CD4-positive, CD25-positive, alpha-beta regulatory T cell (primary cell): ENCODE measurements at regions not wholly inside any gene's neighbourhood (a gene's known extent, or its start where the extent isn't known, plus 50 kb on each side); places are given as distances from the start of the nearest gene placed in this dataset.

ENCODE experiments used
- ATAC-seq, 2 donors: fragments of 150-1000 bp; cut with Tn5 transposase; one replicate each; pipeline ENCODE4 v1.10.0; 2021; ENCODE audit warnings: low read depth in 2 of 2, moderate number of reproducible peaks in 2 of 2, moderate library complexity in 1 of 2
- DNase-seq, 3 donors: peaks; one replicate each; pipeline versions ENCODE4 v3.0.0 to v3.0.0-alpha.2; 2012 to 2022; ENCODE audit warnings: mixed read lengths in 1 of 3
- H3K27ac ChIP-seq: one replicate; pipeline ENCODE4 v1.7.0; 2013; ENCODE audit warnings: mild to moderate bottlenecking, low read length; ENCODE audit not compliant: insufficient read depth, poor library complexity, severe bottlenecking
- H3K27me3 ChIP-seq: one replicate; pipeline ENCODE4 v1.7.0; 2013; ENCODE audit warnings: low read length; ENCODE audit not compliant: control insufficient read depth, insufficient read depth
- H3K36me3 ChIP-seq: one replicate; pipeline ENCODE4 v1.7.0; 2013; ENCODE audit warnings: mild to moderate bottlenecking, low read length, moderate library complexity; ENCODE audit not compliant: control insufficient read depth, insufficient read depth
- H3K4me1 ChIP-seq: 2 replicates; pipeline ENCODE4 v1.7.0; 2013; ENCODE audit warnings: mild to moderate bottlenecking, low read length; ENCODE audit not compliant: insufficient read depth, control insufficient read depth, poor library complexity, severe bottlenecking
- H3K4me3 ChIP-seq: one replicate; pipeline ENCODE4 v1.7.0; 2013; ENCODE audit warnings: low read depth, mild to moderate bottlenecking, low read length, moderate library complexity
- H3K9me3 ChIP-seq, 2 experiments: 1 replicate in 1 of 2; 2 replicates in 1 of 2; pipeline ENCODE4 v1.7.0; 2013; ENCODE audit warnings: low read length in 2 of 2, mild to moderate bottlenecking in 1 of 2, moderate library complexity in 1 of 2; ENCODE audit not compliant: control insufficient read depth in 2 of 2
- H3K27ac Mint-ChIP-seq, 3 donors: one replicate each; pipeline ENCODE4 v1.8.0; 2020 to 2022; ENCODE audit warnings: mild to moderate bottlenecking in 3 of 3, mixed read lengths in 3 of 3, moderate library complexity in 2 of 3
- H3K27me3 Mint-ChIP-seq: one replicate; pipeline ENCODE4 v1.8.0; 2022; ENCODE audit warnings: mild to moderate bottlenecking, mixed read lengths
- H3K36me3 Mint-ChIP-seq: one replicate; pipeline ENCODE4 v1.8.0; 2020; ENCODE audit warnings: mixed read lengths
- H3K4me1 Mint-ChIP-seq, 4 donors: one replicate each; pipeline ENCODE4 v1.8.0; 2020 to 2022; ENCODE audit warnings: mixed read lengths in 4 of 4, mild to moderate bottlenecking in 1 of 4
- H3K4me3 Mint-ChIP-seq, 4 donors: one replicate each; pipeline ENCODE4 v1.8.0; 2020 to 2022; ENCODE audit warnings: mild to moderate bottlenecking in 4 of 4, mixed read lengths in 4 of 4, moderate library complexity in 3 of 4
- H3K9me3 Mint-ChIP-seq, 7 donors: one replicate each; pipeline ENCODE4 v1.8.0; 2020 to 2022; ENCODE audit warnings: mixed read lengths in 7 of 7, mild to moderate bottlenecking in 3 of 7, moderate library complexity in 2 of 7

DNA sequence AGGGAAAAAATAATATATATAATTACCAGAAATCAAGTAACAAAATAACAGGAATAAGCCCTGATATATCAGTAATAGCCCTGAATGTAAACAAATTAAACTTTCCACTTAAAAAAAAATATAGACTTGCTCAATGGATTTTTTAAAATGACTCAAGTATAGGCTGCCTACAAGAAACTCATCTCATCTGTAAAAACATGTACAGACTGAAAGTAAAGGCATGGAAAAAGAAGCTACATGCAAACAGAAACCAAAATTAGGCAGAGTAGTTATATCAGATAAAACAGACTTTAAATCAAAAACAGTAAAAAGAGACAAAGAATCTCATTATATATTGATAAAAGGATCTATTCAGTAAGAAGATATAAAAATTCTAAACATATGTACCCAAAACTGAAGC, 82.4 kb upstream of the STT3B start:
- peaks cover 0 to 13% (median 0%) of the 10 kb centered on the region in 7 donors for H3K9me3 Mint-ChIP-seq
- Histone ChIP-seq H3K27me3 (no peaks in the 10 kb centered on the region), H3K9me3 (peaks cover 2 to 5% of the 10 kb centered on the region in 2 experiments), H3K4me3 (no peak overlapping the region), H3K36me3 (no peaks in the 10 kb centered on the region), H3K4me1 (no peaks in the 10 kb centered on the region), H3K27ac (no peak overlapping the region)
- H3K27me3 Mint-ChIP-seq = peaks cover 3% of the 10 kb centered on the region
- peaks cover 0 to 9% (median 4%) of the 10 kb centered on the region in 4 donors for H3K4me1 Mint-ChIP-seq
- DNase-seq (peak in 1 of 3 donors; percentile 31), ATAC-seq (no peak)
- H3K4me3 Mint-ChIP-seq = no peak overlapping the region
- H3K36me3 Mint-ChIP-seq = peaks cover 6% of the 10 kb centered on the region
- H3K27ac Mint-ChIP-seq = no peak overlapping the region

DNA sequence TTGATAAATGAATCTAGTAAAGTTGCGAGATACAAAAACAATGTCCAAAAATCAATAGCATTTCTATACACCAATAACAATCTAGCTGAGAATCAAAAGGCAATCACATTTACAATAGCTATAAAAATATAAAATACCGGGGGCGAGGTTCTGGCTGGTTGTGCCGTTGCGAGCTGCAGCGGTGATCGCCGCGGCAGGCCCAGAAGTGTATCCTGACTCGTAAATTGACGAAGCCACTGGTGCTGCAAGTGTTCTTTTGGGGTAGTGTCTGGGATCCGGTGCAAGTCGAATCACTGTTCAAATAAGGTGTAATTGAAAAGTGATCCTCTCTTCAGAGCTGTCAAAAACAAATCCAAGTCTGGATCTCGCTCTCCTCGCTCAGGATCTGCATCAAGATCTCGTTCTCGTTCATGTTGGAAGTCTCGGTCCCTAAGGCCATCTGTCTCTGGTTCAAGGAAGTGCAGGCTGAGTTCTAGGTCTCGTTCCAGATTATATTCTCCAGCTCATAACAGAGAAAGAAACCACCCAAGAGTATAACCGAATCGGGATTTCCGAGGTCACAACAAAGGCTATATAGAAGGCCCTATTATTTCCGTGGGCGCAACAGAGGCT, 80.1 kb upstream of the STT3B start:
- Histone ChIP-seq H3K27ac (no peak overlapping the region), H3K4me1 (no peaks in the 10 kb centered on the region), H3K9me3 (peaks cover 2 to 5% of the 10 kb centered on the region in 2 experiments), H3K4me3 (no peak overlapping the region), H3K36me3 (no peaks in the 10 kb centered on the region), H3K27me3 (no peaks in the 10 kb centered on the region)
- Mint-ChIP-seq H3K4me1 (peaks cover 0 to 9% (median 4%) of the 10 kb centered on the region in 4 donors), H3K9me3 (peaks cover 0 to 16% (median 0%) of the 10 kb centered on the region in 7 donors), H3K4me3 (no peak overlapping the region), H3K27ac (no peak overlapping the region), H3K27me3 (peaks cover 4% of the 10 kb centered on the region), H3K36me3 (peaks cover 6% of the 10 kb centered on the region)
- ATAC-seq (no peak), DNase-seq (no peak)

GRCh38 chr3:31453430-31453829, 79.3 kb upstream of the STT3B start:
- no peaks in the 10 kb centered on the region for H3K4me1 ChIP-seq
- H3K4me1 Mint-ChIP-seq = peaks cover 0 to 9% (median 4%) of the 10 kb centered on the region in 4 donors
- no peaks in the 10 kb centered on the region for H3K27me3 ChIP-seq
- peaks cover 0 to 16% (median 1%) of the 10 kb centered on the region in 7 donors for H3K9me3 Mint-ChIP-seq
- no peak overlapping the region for H3K27ac Mint-ChIP-seq
- H3K36me3 Mint-ChIP-seq = peaks cover 6% of the 10 kb centered on the region
- H3K27me3 Mint-ChIP-seq = peaks cover 4% of the 10 kb centered on the region
- no peak for ATAC-seq
- H3K4me3 Mint-ChIP-seq = no peak overlapping the region
- H3K27ac ChIP-seq = no peak overlapping the region
- peaks cover 2 to 5% of the 10 kb centered on the region in 2 experiments for H3K9me3 ChIP-seq
- H3K4me3 ChIP-seq = no peak overlapping the region
- DNase-seq = no peak
- H3K36me3 ChIP-seq = no peaks in the 10 kb centered on the region

GRCh38 chr3:31455524-31455923, 77.2 kb upstream of the STT3B start:
- Mint-ChIP-seq H3K4me3 (no peak overlapping the region), H3K27me3 (peaks cover 4% of the 10 kb centered on the region), H3K9me3 (peaks cover 0 to 3% (median 1%) of the 10 kb centered on the region in 7 donors), H3K27ac (no peak overlapping the region), H3K36me3 (no peaks in the 10 kb centered on the region), H3K4me1 (peaks cover 0 to 2% (median 0%) of the 10 kb centered on the region in 4 donors)
- Histone ChIP-seq H3K4me3 (no peak overlapping the region), H3K27ac (no peak overlapping the region), H3K36me3 (no peaks in the 10 kb centered on the region), H3K27me3 (no peaks in the 10 kb centered on the region), H3K9me3 (no peaks in the 10 kb centered on the region), H3K4me1 (no peaks in the 10 kb centered on the region)
- DNase-seq (no peak), ATAC-seq (no peak)

- Histone ChIP-seq H3K9me3 (no peaks in the 10 kb centered on the region), H3K27ac (no peak overlapping the region), H3K27me3 (no peaks in the 10 kb centered on the region), H3K36me3 (no peaks in the 10 kb centered on the region), H3K4me3 (no peak overlapping the region), H3K4me1 (no peaks in the 10 kb centered on the region)
- H3K4me1 Mint-ChIP-seq = peaks cover 0 to 9% (median 3%) of the 10 kb centered on the region in 4 donors
- H3K9me3 Mint-ChIP-seq = peaks cover 0 to 3% (median 1%) of the 10 kb centered on the region in 7 donors
- peaks cover 9% of the 10 kb centered on the region for H3K27me3 Mint-ChIP-seq
- no peak overlapping the region for H3K4me3 Mint-ChIP-seq
- H3K27ac Mint-ChIP-seq = no peak overlapping the region
- DNase-seq = no peak
- H3K36me3 Mint-ChIP-seq = no peaks in the 10 kb centered on the region
- no peak for ATAC-seq
These were observed 76.4 kb upstream of the STT3B start for GRCh38 chr3:31456373-31456772.

- Mint-ChIP-seq H3K9me3 (peaks cover 0 to 3% (median 0%) of the 10 kb centered on the region in 7 donors), H3K4me1 (peaks cover 0 to 32% (median 15%) of the 10 kb centered on the region in 4 donors), H3K27me3 (peaks cover 5% of the 10 kb centered on the region), H3K27ac (peak overlapping the region; percentile 87 to 96 (median 90)), H3K36me3 (no peaks in the 10 kb centered on the region), H3K4me3 (peak overlapping the region in 1 of 4 donors; percentile 77)
- H3K36me3 ChIP-seq = no peaks in the 10 kb centered on the region
- H3K27me3 ChIP-seq = no peaks in the 10 kb centered on the region
- no peaks in the 10 kb centered on the region for H3K9me3 ChIP-seq
- peaks cover 18% of the 10 kb centered on the region for H3K4me1 ChIP-seq
- ATAC-seq = no peak
- H3K4me3 ChIP-seq = peak overlapping the region; percentile 45
- DNase-seq = no peak
- no peak overlapping the region for H3K27ac ChIP-seq
These were observed 71.3 kb upstream of the STT3B start for GRCh38 chr3:31461426-31461825.

DNA sequence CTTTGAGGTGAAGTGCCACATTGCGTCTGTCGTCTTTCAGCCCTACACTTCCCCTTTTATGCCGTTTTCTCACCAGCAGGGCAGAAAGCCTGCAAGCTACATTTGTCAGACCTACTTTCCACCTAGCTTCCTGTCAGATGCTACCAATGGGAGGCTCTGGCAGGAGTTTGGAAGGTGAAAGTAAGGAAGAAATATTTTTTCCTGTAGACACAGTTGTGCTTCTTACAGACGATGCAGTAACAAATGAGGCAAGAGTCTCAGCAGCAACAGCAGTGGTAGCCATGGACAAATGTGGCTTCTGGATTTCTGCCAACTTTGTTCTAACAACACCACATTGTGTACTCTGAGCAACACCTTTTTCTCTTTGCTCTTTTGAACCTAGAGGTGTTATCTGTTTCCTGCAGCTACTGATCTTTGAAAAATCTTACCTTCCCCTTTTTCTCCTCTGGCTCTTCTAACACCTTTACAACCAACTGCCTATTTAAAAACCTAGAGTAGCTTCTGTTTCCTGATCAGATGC, 70.6 kb upstream of the STT3B start:
- Histone ChIP-seq H3K27me3 (no peaks in the 10 kb centered on the region), H3K4me3 (peak overlapping the region; percentile 45), H3K36me3 (no peaks in the 10 kb centered on the region), H3K9me3 (no peaks in the 10 kb centered on the region), H3K27ac (no peak overlapping the region), H3K4me1 (peaks cover 18% of the 10 kb centered on the region)
- DNase-seq = peak in 2 of 3 donors; percentile 68 to 76
- peaks cover 5% of the 10 kb centered on the region for H3K27me3 Mint-ChIP-seq
- peak overlapping the region in 3 of 4 donors; percentile 5 to 77 (median 39) for H3K4me3 Mint-ChIP-seq
- peaks cover 0 to 32% (median 15%) of the 10 kb centered on the region in 4 donors for H3K4me1 Mint-ChIP-seq
- peak; percentile 77 for ATAC-seq
- no peaks in the 10 kb centered on the region for H3K36me3 Mint-ChIP-seq
- peak overlapping the region; percentile 87 to 96 (median 90) for H3K27ac Mint-ChIP-seq
- peaks cover 0 to 3% (median 0%) of the 10 kb centered on the region in 7 donors for H3K9me3 Mint-ChIP-seq

DNA sequence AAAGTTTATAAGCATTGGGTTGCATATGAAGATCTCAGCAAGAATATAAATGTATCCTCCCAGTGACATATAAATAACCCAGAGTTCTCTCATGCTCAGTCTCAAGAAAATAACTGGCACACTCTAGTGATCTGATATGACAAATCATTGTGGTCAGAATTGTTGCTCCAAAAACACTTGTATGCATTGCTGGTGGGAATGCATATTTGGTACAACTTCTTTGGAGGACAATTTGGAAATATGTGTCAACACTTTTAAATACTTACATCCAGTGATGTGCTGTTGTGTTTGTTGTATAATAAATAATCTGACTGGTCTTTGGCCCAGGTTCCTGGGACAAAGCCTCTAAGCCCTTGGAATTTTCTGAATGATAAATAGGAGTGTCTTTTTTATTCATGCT, 66.7 kb upstream of the STT3B start:
- peaks cover 18% of the 10 kb centered on the region for H3K4me1 ChIP-seq
- no peak overlapping the region for H3K27ac ChIP-seq
- no peaks in the 10 kb centered on the region for H3K36me3 ChIP-seq
- H3K27me3 ChIP-seq = no peaks in the 10 kb centered on the region
- Mint-ChIP-seq H3K36me3 (no peaks in the 10 kb centered on the region), H3K4me1 (peaks cover 0 to 28% (median 14%) of the 10 kb centered on the region in 4 donors), H3K9me3 (peaks cover 0 to 2% (median 0%) of the 10 kb centered on the region in 7 donors), H3K27me3 (peaks cover 1% of the 10 kb centered on the region), H3K4me3 (no peak overlapping the region), H3K27ac (no peak overlapping the region)
- no peaks in the 10 kb centered on the region for H3K9me3 ChIP-seq
- H3K4me3 ChIP-seq = no peak overlapping the region
- ATAC-seq (no peak), DNase-seq (no peak)
